ENCODE measurements at regions not wholly inside any gene's neighbourhood (a gene's known extent, or its start where the extent isn't known, plus 50 kb on each side); places are given as distances from the start of the nearest gene placed in this dataset.

- intact Hi-C loops (cut with micrococcal nuclease) = no loop called here
These were observed 642.8 kb downstream of the KCNT2 start for GRCh38 chr1:195965475-195965874.

More at GRCh38 chr1:195965475-195965874, 642.8 kb downstream of the KCNT2 start:
- DNase-seq (ENCODE audit: low read depth, low spot score) (no peak), FAIRE-seq (no peak)
- no peak overlapping the region for H2AFZ ChIP-seq (ENCODE audit: low read depth, low read length)
- no peak overlapping the region for H3K4me2 ChIP-seq (ENCODE audit: insufficient read depth, low read length)
- no peak overlapping the region for H3K4me3 ChIP-seq (replicated peaks in 1 of 3; ENCODE audit: insufficient read depth in 1 of 3, low read depth in 1 of 3, low read length in 3 of 3)
- H3K9me1 ChIP-seq (replicated peaks; ENCODE audit: control insufficient read depth, extremely low read depth, insufficient read depth, low read length) = no peaks in the 10 kb centered on the region
- no peak overlapping the region for H3K9ac ChIP-seq (replicated peaks; ENCODE audit: extremely low read depth, insufficient read depth, low read length)
- ChIA-PET POLR2A (no interaction called here), CTCF (no interaction called here)
- no peaks in the 10 kb centered on the region for H3K36me3 ChIP-seq (ENCODE audit: control insufficient read depth in 2 of 2, extremely low read depth in 1 of 2, insufficient read depth in 2 of 2, low read length in 2 of 2)
- no peaks in the 10 kb centered on the region for H3K9me3 ChIP-seq (replicated peaks; ENCODE audit: control insufficient read depth, insufficient read depth, low read length)
- no TSS peak for BruUV-seq (replicated peaks)
- dilution Hi-C loops (cut with MboI; ENCODE audit: extremely low pct_ligation_motif_present, low sequenced_read_pairs) = no loop called here
- H3K27ac ChIP-seq (ENCODE audit: insufficient read depth, low read depth, low read length) = no peak overlapping the region
- H4K20me1 ChIP-seq (replicated peaks; ENCODE audit: control insufficient read depth, extremely low read depth, insufficient read depth, low read length) = no peaks in the 10 kb centered on the region
- no peaks in the 10 kb centered on the region for H3K27me3 ChIP-seq (ENCODE audit: control insufficient read depth in 2 of 2, insufficient read depth in 2 of 2, low read length in 2 of 2)
- no peaks in the 10 kb centered on the region for H3K79me2 ChIP-seq (ENCODE audit: control insufficient read depth, insufficient read depth, low read length)
- H3K4me1 ChIP-seq (ENCODE audit: control insufficient read depth, extremely low read depth, insufficient read depth, low read length) = no peaks in the 10 kb centered on the region
- no peak for TF ChIP-seq JUN (IDR thresholded peaks at IDR 0.05; ENCODE audit: borderline replicate concordance, insufficient read depth, insufficient read length, low read depth)
- no peak for TF ChIP-seq FOS (IDR thresholded peaks at IDR 0.05; ENCODE audit: borderline replicate concordance, insufficient read depth, low read length)
- TF ChIP-seq POLR2AphosphoS5 (IDR thresholded peaks at IDR 0.05; ENCODE audit: insufficient read depth, low read depth, low read length) = no peak
- TF ChIP-seq EZH2 (IDR thresholded peaks at IDR 0.05; ENCODE audit: borderline replicate concordance, low read depth, low read length, severe bottlenecking) = no peak
- TF ChIP-seq MAX (IDR thresholded peaks at IDR 0.05; ENCODE audit: insufficient read depth, insufficient read length) = no peak
- no peak for TF ChIP-seq GATA2 (IDR thresholded peaks at IDR 0.05; ENCODE audit: insufficient read depth, insufficient read length, low read depth, low read length)
- no peak for TF ChIP-seq CTCF (IDR thresholded peaks at IDR 0.05; ENCODE audit: extremely low read depth in 1 of 2, insufficient read depth in 1 of 2, low read depth in 1 of 2, low read length in 2 of 2)
- no peak for TF ChIP-seq POLR2A (IDR thresholded peaks at IDR 0.05; ENCODE audit: low read depth, low read length)
- no peak for TF ChIP-seq MYC (IDR thresholded peaks at IDR 0.05; ENCODE audit: low read depth, low read length)
